ENCODE measurements at regions not wholly inside any gene's neighbourhood (a gene's known extent, or its start where the extent isn't known, plus 50 kb on each side); places are given as distances from the start of the nearest gene placed in this dataset.
"Not testable (repeated sequence)": the region's sequence is repeated elsewhere in the genome, so short reads cannot be mapped to it uniquely, and the experiment has no call there.

DNA sequence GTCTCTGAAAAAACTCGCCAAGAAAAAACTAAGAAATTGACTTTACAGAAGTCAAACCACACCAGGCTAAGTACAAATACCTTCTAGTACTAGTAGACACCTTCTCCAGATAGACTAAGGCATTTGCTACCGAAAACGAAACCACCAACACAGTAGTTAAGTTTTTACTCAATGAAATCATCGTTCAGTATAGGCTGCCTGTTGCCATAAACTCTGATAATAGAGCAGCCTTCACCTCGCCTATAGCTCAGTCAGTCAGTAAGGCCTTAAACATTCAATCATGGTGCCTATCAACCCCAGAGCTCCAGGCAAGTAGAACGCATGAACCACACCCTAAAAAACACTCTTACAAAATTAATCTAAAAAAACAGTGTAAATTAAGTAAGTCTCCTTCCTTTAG lies 96.8 kb upstream of the FAM90A26 start:
- TF ChIP-seq, protein P1, sequence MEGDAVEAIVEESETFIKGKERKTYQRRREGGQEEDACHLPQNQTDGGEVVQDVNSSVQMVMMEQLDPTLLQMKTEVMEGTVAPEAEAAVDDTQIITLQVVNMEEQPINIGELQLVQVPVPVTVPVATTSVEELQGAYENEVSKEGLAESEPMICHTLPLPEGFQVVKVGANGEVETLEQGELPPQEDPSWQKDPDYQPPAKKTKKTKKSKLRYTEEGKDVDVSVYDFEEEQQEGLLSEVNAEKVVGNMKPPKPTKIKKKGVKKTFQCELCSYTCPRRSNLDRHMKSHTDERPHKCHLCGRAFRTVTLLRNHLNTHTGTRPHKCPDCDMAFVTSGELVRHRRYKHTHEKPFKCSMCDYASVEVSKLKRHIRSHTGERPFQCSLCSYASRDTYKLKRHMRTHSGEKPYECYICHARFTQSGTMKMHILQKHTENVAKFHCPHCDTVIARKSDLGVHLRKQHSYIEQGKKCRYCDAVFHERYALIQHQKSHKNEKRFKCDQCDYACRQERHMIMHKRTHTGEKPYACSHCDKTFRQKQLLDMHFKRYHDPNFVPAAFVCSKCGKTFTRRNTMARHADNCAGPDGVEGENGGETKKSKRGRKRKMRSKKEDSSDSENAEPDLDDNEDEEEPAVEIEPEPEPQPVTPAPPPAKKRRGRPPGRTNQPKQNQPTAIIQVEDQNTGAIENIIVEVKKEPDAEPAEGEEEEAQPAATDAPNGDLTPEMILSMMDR (IDR thresholded peaks at IDR 0.05) = not testable (repeated sequence)
- TF ChIP-seq POLR2A (IDR thresholded peaks at IDR 0.05) = not testable (repeated sequence)
